ENCODE measurements at regions not wholly inside any gene's neighbourhood (a gene's known extent, or its start where the extent isn't known, plus 50 kb on each side); places are given as distances from the start of the nearest gene placed in this dataset.
"Not testable (repeated sequence)": the region's sequence is repeated elsewhere in the genome, so short reads cannot be mapped to it uniquely, and the experiment has no call there.

DNA sequence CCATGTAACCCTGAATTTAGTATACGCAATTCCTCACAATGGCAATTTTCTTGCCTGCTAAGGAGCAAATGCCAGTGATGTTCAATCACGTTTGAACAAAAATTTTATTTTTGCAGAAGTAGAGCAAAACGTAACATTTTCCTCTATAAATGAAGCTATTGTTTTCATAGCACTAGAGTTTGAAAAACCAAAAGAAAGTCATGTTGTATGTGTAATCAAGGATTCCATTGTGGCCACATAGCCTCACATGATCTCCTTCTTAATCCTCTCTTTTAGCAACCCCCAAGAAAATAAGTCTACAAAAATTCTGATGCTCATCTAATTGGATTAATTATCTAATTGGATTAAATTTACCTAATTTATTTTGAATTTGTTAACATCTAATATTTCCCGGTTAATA, 1217.4 kb upstream of the FLRT2 start:
- DNase-seq (ENCODE audit: low spot score), result no peak

GRCh38 chr14:84323450-84323849, 1206.5 kb upstream of the FLRT2 start:
- no peak for DNase-seq (ENCODE audit: low spot score)

- no peak for DNase-seq (ENCODE audit: low spot score)
Measured at GRCh38 chr14:84323978-84324377, 1206.0 kb upstream of the FLRT2 start.

DNA sequence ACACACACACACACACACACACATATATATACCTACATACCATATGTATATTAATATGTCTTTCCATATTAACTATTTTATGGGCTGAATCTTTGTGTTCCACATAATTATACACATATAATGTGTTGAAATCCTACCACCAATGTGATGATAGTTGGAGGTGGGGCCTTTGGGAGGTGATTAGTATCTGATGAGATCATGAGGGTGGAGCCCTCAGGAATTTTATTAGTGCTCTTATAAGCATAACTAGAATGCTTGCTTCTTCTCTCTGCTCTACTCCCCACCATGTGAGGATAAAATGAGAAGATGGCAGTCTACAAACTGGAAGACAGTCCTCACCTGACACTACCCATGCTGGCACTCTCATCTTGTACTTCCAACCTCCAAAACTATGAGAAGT, 1193.5 kb upstream of the FLRT2 start:
- DNase-seq (ENCODE audit: low spot score), result no peak

DNA sequence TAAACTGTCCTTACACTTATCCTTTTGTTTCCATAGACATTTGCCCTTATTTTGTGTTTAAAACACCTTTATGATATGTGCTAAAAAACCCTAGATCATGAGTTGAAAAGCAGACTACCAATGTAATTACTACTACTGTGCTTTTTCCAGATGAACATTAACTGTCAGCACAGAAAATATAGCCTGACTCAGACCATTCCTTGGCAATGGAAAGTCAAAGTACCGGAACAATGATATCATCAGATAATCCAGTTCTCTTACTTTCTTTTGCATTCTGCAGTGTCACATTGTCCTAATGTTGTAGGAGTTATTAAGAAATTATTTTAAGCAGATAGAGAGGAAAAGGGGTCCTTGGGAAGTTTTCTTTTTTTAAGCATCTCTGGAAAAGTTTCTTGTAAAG, 1189.0 kb upstream of the FLRT2 start:
- DNase-seq (ENCODE audit: low spot score), result no peak

GRCh38 chr14:84341867-84342266, 1188.1 kb upstream of the FLRT2 start:
- not testable (repeated sequence) for DNase-seq (ENCODE audit: low spot score)

DNA sequence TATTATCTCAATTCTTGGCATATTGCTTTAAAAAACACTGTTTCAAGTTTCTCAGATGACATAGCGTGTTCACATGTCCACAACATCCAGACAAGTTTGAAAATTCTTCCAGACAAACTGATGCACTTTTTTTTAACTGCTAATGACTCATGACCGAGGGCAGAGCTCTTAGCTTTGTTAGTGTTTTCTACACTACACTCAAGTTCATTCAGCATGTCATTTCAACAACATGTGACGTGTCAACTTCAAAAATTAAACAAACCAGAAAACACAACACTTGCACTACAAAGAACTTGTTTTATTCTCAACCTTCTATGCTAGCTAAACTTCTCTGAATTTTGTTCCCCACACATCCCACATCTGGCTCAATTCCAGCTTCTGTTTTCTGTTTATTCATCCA, 1186.3 kb upstream of the FLRT2 start:
- peak; percentile 5 for DNase-seq (ENCODE audit: low spot score)

DNA sequence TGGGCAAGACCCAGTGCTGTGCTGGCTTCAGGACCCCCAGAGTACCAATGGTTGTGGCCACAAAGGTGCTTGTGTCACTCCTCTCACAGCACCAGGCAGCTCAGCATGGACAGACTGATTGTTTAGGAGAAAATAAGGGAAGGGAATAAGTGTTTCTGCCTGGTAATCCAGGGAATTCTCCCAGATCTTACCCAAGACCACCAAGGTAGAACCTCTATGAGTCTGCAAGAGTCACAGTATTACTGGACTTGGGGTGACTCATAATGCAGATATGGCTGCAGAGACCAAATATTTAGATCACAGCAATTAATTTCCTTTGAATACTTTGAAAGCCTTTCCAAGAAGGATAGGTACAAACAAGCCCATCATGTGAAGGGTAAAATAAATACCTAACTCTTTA, 1178.3 kb upstream of the FLRT2 start:
- no peak for DNase-seq (ENCODE audit: low spot score)

- no peak for DNase-seq (ENCODE audit: low spot score)
Measured at GRCh38 chr14:84361476-84361875, 1168.5 kb upstream of the FLRT2 start.

DNA sequence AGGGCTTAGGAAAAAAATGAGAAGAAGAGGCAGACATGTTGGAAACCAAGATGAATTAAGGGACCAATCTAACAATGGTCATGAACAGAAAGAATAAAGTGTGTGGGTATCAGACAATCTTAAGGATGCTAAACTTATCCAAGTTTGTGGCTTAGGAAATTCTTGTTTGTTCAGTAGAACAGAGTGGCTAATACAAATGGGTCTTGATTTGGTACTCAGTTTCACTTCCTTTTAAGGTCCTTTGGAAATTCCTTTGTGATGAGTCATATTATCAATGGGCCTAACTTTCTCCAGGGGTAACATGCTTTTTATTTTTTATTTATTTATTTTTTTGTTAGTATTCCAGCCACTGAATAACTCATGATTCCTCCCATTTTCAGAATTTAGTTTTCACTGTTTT, 1154.7 kb upstream of the FLRT2 start:
- DNase-seq (ENCODE audit: low spot score), result no peak

GRCh38 chr14:84390010-84390409, 1139.9 kb upstream of the FLRT2 start:
- peak; percentile 5 for DNase-seq (ENCODE audit: low spot score)

DNA sequence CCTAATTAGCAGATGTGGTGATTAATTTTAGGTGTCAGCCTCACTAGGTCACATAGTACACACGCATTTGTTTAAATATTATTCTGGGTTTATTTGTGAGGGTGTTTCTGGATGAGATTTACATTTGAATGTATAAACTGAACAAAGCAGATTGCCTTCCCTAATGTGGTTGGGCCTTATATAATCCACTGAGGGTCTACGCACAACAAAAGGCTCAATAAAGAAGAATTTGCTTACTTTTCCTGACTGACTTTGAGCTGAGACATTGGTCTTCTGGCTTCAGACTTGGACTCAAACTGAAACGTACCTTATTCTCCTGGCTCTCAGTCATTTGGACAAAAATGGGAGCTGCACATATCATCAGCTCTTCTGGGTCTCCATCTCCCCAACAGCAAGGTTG, 1132.3 kb upstream of the FLRT2 start:
- no peak for DNase-seq (ENCODE audit: low spot score)

DNA sequence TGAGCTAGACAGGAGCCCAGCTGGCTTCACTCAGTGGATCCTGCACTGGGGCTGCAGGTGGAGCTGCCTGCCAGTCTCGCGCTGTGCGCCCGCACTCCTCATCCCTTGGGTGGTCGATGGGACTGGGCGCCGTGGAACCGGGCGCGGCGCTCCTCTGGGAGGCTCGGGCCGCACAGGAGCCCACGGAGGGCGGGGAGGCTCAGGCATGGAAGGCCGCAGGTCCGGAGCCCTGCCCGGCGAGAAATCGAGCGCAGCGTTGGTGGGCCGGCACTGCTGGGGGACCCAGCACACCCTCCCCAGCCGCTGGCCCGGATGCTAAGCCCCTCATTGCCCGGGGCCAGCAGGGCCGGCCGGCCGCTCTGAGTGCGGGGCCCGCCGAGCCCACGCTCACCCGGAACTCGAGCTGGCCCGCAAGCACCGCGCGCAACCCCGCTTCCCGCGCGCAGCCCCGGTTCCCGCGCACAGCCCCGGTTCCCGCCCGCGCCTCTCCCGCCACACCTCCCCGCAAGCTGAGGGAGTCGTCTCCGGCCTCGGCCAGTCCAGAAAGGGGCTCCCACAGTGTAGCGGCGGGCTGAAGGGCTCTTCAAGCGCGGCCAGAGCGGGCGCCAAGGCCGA, 1130.5 kb upstream of the FLRT2 start:
- DNase-seq (ENCODE audit: low spot score), result no peak

- DNase-seq (ENCODE audit: low spot score), result no peak
Measured at GRCh38 chr14:84401631-84402030, 1128.3 kb upstream of the FLRT2 start.

GRCh38 chr14:84403585-84403984, 1126.4 kb upstream of the FLRT2 start:
- no peak for DNase-seq (ENCODE audit: low spot score)

DNA sequence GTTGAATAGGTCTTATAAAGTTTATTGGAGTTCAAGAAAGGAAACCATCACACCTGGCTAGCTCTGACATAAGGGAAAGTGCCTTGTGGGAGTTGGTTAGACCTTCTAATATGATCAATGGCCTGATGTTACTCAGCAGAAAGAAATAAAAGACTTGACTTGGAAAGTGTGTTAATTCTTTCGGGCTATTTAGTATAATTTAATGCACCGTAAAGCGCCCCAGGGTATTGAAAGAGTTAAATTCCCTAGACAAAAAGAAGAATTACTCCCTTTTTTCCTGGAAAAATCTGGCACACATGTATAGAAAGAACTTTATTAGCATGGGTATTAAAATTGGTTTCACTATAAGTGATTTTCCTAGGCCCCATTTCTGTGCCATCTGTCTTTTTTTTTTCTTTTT, 1125.7 kb upstream of the FLRT2 start:
- DNase-seq (ENCODE audit: low spot score), result no peak

GRCh38 chr14:84409435-84409834, 1120.5 kb upstream of the FLRT2 start:
- DNase-seq (ENCODE audit: low spot score), result no peak

DNA sequence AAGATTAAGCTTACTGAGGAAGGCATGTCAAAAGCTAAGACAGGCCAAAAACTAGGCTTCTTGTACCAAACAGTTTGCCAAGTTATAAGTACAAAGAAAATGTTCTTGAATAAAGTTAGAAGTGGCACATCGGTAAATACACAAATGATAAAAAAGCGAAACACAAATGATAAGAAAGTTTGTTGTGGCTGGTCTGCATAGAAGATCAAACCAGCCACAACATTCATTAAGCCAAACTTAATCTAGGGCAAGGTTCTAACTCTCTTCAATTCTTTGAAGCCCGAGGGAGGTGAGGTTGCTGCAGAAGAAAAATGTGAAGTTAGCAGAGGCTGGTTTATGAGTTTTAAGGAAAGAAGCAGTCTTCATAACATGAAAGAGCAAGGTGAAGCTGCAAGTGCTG, 1119.6 kb upstream of the FLRT2 start:
- no peak for DNase-seq (ENCODE audit: low spot score)

- no peak for DNase-seq (ENCODE audit: low spot score)
Measured at GRCh38 chr14:84420221-84420620, 1109.7 kb upstream of the FLRT2 start.

- no peak for DNase-seq (ENCODE audit: low spot score)
Measured at GRCh38 chr14:84421621-84422020, 1108.3 kb upstream of the FLRT2 start.

DNA sequence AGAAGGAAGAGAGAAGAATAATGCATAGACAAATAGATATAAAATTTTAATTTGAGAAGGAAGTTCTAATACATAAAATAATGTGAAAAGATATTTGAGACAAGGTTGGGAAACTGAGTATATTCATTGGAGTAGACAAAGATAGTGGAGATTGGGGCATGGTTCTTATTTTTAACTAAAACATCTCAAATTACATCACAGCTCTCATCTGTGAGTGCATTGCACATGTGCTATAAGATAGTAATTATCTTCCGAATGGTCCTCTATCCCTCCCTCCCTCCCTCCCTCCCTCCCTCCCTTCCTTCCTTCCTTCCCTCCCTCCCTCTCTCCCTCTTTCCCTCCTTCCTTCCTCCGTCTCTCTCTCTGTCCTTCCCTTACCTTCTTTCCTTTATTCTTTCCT, 1104.0 kb upstream of the FLRT2 start:
- DNase-seq (ENCODE audit: low spot score), result no peak

- DNase-seq (ENCODE audit: low spot score), result no peak
Measured at GRCh38 chr14:84432676-84433075, 1097.3 kb upstream of the FLRT2 start.

GRCh38 chr14:84433961-84434360, 1096.0 kb upstream of the FLRT2 start:
- DNase-seq (ENCODE audit: low spot score), result no peak

- no peak for DNase-seq (ENCODE audit: low spot score)
Measured at GRCh38 chr14:84435820-84436324, 1094.1 kb upstream of the FLRT2 start.

GRCh38 chr14:84436528-84436927, 1093.4 kb upstream of the FLRT2 start:
- no peak for DNase-seq (ENCODE audit: low spot score)
